Mesothelial cell of epicardium (in vitro differentiated cells): ENCODE measurements at regions not wholly inside any gene's neighbourhood (a gene's known extent, or its start where the extent isn't known, plus 50 kb on each side); places are given as distances from the start of the nearest gene placed in this dataset.

Source experiments
- DNase-seq, 2 experiments: peaks; one replicate each; pipeline ENCODE4 v3.0.0; 2021; ENCODE audit warnings: low spot score in 2 of 2; ENCODE audit not compliant: unreplicated experiment in 2 of 2
- H3K27ac Mint-ChIP-seq: 2 replicates; pipeline ENCODE4 v1.8.0; 2021; ENCODE audit warnings: mixed read lengths
- H3K27me3 Mint-ChIP-seq: 2 replicates; pipeline ENCODE4 v1.8.0; 2021; ENCODE audit warnings: low read depth, mixed read lengths
- H3K36me3 Mint-ChIP-seq: 2 replicates; pipeline ENCODE4 v1.8.0; 2021; ENCODE audit warnings: mixed read lengths
- H3K4me1 Mint-ChIP-seq: 2 replicates; pipeline ENCODE4 v1.8.0; 2021; ENCODE audit warnings: mixed read lengths
- H3K4me3 Mint-ChIP-seq: 2 replicates; pipeline ENCODE4 v1.8.0; 2021; ENCODE audit warnings: mild to moderate bottlenecking, moderate library complexity, mixed read lengths
- H3K9me3 Mint-ChIP-seq: 2 replicates; pipeline ENCODE4 v1.8.0; 2021; ENCODE audit warnings: mixed read lengths
- CTCF ChIP-seq: fragments of 200-600 bp; sonication (generic); IDR thresholded peaks from one replicate; pipeline ENCODE4 v1.5.0; 2021; ENCODE audit warnings: antibody characterized with exemption; ENCODE audit not compliant: unreplicated experiment

- DNase-seq = no peak
- Mint-ChIP-seq H3K9me3 (peaks cover 4% of the 10 kb centered on the region), H3K27me3 (no peaks in the 10 kb centered on the region), H3K4me1 (no peaks in the 10 kb centered on the region), H3K4me3 (no peak overlapping the region), H3K36me3 (no peaks in the 10 kb centered on the region), H3K27ac (no peak overlapping the region)
- TF ChIP-seq CTCF = no peak
These were observed 612.9 kb upstream of the BTBD3 start for GRCh38 chr20:11304795-11305194.

GRCh38 chr20:11305406-11305805 is 612.3 kb upstream of the BTBD3 start:
- DNase-seq = no peak
- Mint-ChIP-seq H3K27ac (no peak overlapping the region), H3K36me3 (no peaks in the 10 kb centered on the region), H3K27me3 (no peaks in the 10 kb centered on the region), H3K4me3 (no peak overlapping the region), H3K4me1 (no peaks in the 10 kb centered on the region), H3K9me3 (peaks cover 4% of the 10 kb centered on the region)
- TF ChIP-seq CTCF = no peak

- H3K27me3 Mint-ChIP-seq = no peaks in the 10 kb centered on the region
- H3K9me3 Mint-ChIP-seq = peaks cover 10% of the 10 kb centered on the region
- no peaks in the 10 kb centered on the region for H3K36me3 Mint-ChIP-seq
- no peak for TF ChIP-seq CTCF
- no peaks in the 10 kb centered on the region for H3K4me1 Mint-ChIP-seq
- H3K27ac Mint-ChIP-seq = no peak overlapping the region
- no peak for DNase-seq
- H3K4me3 Mint-ChIP-seq = no peak overlapping the region
These were observed 606.0 kb upstream of the BTBD3 start for GRCh38 chr20:11311659-11312224.

GRCh38 chr20:11315525-11315924 is 602.2 kb upstream of the BTBD3 start:
- DNase-seq = no peak
- Mint-ChIP-seq H3K36me3 (peaks cover 4% of the 10 kb centered on the region), H3K9me3 (peaks cover 29% of the 10 kb centered on the region), H3K4me3 (no peak overlapping the region), H3K27ac (no peak overlapping the region), H3K4me1 (no peaks in the 10 kb centered on the region), H3K27me3 (no peaks in the 10 kb centered on the region)
- TF ChIP-seq CTCF = no peak

- H3K4me1 Mint-ChIP-seq = no peaks in the 10 kb centered on the region
- no peak for TF ChIP-seq CTCF
- no peak for DNase-seq
- peaks cover 35% of the 10 kb centered on the region for H3K9me3 Mint-ChIP-seq
- peaks cover 4% of the 10 kb centered on the region for H3K36me3 Mint-ChIP-seq
- H3K4me3 Mint-ChIP-seq = no peak overlapping the region
- no peaks in the 10 kb centered on the region for H3K27me3 Mint-ChIP-seq
- H3K27ac Mint-ChIP-seq = no peak overlapping the region
These were observed 601.4 kb upstream of the BTBD3 start for GRCh38 chr20:11316244-11316643.

- Mint-ChIP-seq H3K27me3 (no peaks in the 10 kb centered on the region), H3K4me3 (no peak overlapping the region), H3K9me3 (peaks cover 53% of the 10 kb centered on the region), H3K36me3 (peaks cover 9% of the 10 kb centered on the region), H3K27ac (no peak overlapping the region), H3K4me1 (no peaks in the 10 kb centered on the region)
- TF ChIP-seq CTCF = no peak
- no peak for DNase-seq
These were observed 597.7 kb upstream of the BTBD3 start for GRCh38 chr20:11320033-11320432.
